Caco-2 (cell line): ENCODE measurements at regions not wholly inside any gene's neighbourhood (a gene's known extent, or its start where the extent isn't known, plus 50 kb on each side); places are given as distances from the start of the nearest gene placed in this dataset.

Experiments used
- BruUV-seq: library from RNA; stranded (reverse); fragments of 400-500 nt; replicated peaks from 2 replicates; lab custom pipeline; 2021; lab: Mats Ljungman, UMichigan
- CTCF ChIA-PET: fragments of 300-600 bp; sonication (Branson Sonifier 250); formaldehyde crosslinking; loops from one replicate; lab custom pipeline; 2022; ENCODE audit warnings: antibody characterized with exemption; lab: Charles Lee
- POLR2A ChIA-PET: fragments of 300-600 bp; sonication (Branson Sonifier 250); formaldehyde crosslinking; loops from one replicate; lab custom pipeline; 2022; ENCODE audit warnings: antibody characterized with exemption; lab: Charles Lee
- DNase-seq, 2 experiments: peaks; one replicate each; pipeline versions ENCODE4 v3.0.0 to v3.0.0-alpha.2; 2020 to 2022
- H3K27me3 ChIP-seq: replicated peaks from 2 replicates; pipeline ENCODE4 v1.6.0; 2011; ENCODE audit warnings: low read length; ENCODE audit not compliant: control insufficient read depth, insufficient read depth
- H3K36me3 ChIP-seq: 2 replicates; pipeline ENCODE4 v1.5.1; 2011; ENCODE audit warnings: low read length; ENCODE audit not compliant: control insufficient read depth, insufficient read depth
- H3K4me1 ChIP-seq: fragments of 250-450 bp; sonication (Bioruptor Pico); 2 replicates; pipeline ENCODE4 v1.5.1; 2020; ENCODE audit warnings: mild to moderate bottlenecking
- H3K4me3 ChIP-seq: 2 replicates; pipeline ENCODE4 v1.5.1; 2011; ENCODE audit warnings: low read depth, mild to moderate bottlenecking, control low read depth, low read length
- H3K9me3 ChIP-seq: fragments of 250-450 bp; sonication (Bioruptor Pico); 2 replicates; pipeline ENCODE4 v1.5.1; 2020; ENCODE audit warnings: mild to moderate bottlenecking, moderate library complexity
- H3K27ac Mint-ChIP-seq: one replicate; pipeline ENCODE4 v1.8.0; 2022; ENCODE audit warnings: mixed read lengths; ENCODE audit not compliant: unreplicated experiment
- H3K27me3 Mint-ChIP-seq: one replicate; pipeline ENCODE4 v1.8.0; 2022; ENCODE audit warnings: mixed read lengths; ENCODE audit not compliant: insufficient read depth, unreplicated experiment
- H3K36me3 Mint-ChIP-seq: one replicate; pipeline ENCODE4 v1.8.0; 2022; ENCODE audit warnings: mild to moderate bottlenecking, mixed read lengths; ENCODE audit not compliant: insufficient read depth, unreplicated experiment
- H3K4me1 Mint-ChIP-seq: one replicate; pipeline ENCODE4 v1.8.0; 2022; ENCODE audit warnings: low read depth, mixed read lengths; ENCODE audit not compliant: unreplicated experiment
- H3K4me3 Mint-ChIP-seq: one replicate; pipeline ENCODE4 v1.8.0; 2022; ENCODE audit warnings: mild to moderate bottlenecking, moderate library complexity, mixed read lengths; ENCODE audit not compliant: unreplicated experiment
- H3K9me3 Mint-ChIP-seq: one replicate; pipeline ENCODE4 v1.8.0; 2022; ENCODE audit warnings: mixed read lengths; ENCODE audit not compliant: unreplicated experiment
- CTCF ChIP-seq, 2 experiments: fragments of 200-600 bp in 1 of 2; IDR thresholded peaks; 1 replicate in 1 of 2; 2 replicates in 1 of 2; pipeline versions ENCODE4 v1.5.1 to v1.8.0; 2011 to 2022; ENCODE audit warnings: antibody characterized with exemption in 1 of 2, control low read depth in 1 of 2, inconsistent platforms in 1 of 2, low read depth in 1 of 2, low read length in 1 of 2, mild to moderate bottlenecking in 1 of 2, moderate library complexity in 1 of 2; ENCODE audit not compliant: insufficient read depth in 1 of 2, severe bottlenecking in 1 of 2, unreplicated experiment in 1 of 2
- intact Hi-C: fragments of 100-400 bp; cut with micrococcal nuclease; formaldehyde crosslinking; loops from one replicate; pipeline ENCODE4 v1.10.0; 2022; ENCODE audit not compliant: unreplicated experiment

DNA sequence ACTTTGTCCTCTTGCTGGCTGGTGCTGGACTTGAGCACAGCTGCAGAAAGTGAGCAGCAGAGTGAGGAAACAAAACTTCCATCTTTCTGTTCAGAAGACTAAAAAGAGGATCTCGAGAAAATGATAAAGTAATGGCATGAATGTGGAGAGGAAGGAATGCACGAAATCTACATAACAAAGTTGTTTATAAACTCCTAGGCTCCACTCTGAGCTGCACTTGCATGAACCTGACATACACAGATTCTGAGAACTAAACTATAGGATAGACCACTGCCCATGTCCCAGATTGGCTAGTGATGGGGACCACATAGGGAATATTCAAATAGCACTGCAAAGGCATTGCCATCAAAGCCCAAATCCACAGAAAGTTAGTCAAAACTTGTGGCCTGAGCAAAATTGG lies 121.1 kb upstream of the MON1B start:
- ChIA-PET CTCF (no interaction called here), POLR2A (no interaction called here)
- H3K9me3 ChIP-seq, result no peaks in the 10 kb centered on the region; the same call in 1 of the 2 replicates
- H3K9me3 Mint-ChIP-seq, result peaks cover 6% of the 10 kb centered on the region
- no peak for DNase-seq
- no peaks in the 10 kb centered on the region for H3K36me3 Mint-ChIP-seq
- peaks cover 3% of the 10 kb centered on the region for H3K27me3 Mint-ChIP-seq
- no peak overlapping the region for H3K27ac Mint-ChIP-seq
- H3K4me1 Mint-ChIP-seq, result no peaks in the 10 kb centered on the region
- BruUV-seq, result no TSS peak
- H3K27me3 ChIP-seq, result no peaks in the 10 kb centered on the region
- no peak overlapping the region for H3K4me3 Mint-ChIP-seq
- H3K4me1 ChIP-seq, result no peaks in the 10 kb centered on the region
- intact Hi-C loops, result loop anchor here (10.0 kb wide), 1 partner anchor 105 kb away; no protein-coding TSS in a partner anchor
- H3K36me3 ChIP-seq, result no peaks in the 10 kb centered on the region
- TF ChIP-seq CTCF (IDR thresholded peaks at IDR 0.05; ENCODE audit: insufficient read depth in 1 of 2, low read depth in 1 of 2, low read length in 1 of 2, severe bottlenecking in 1 of 2, unreplicated experiment in 1 of 2), result no peak
- no peak overlapping the region for H3K4me3 ChIP-seq

DNA sequence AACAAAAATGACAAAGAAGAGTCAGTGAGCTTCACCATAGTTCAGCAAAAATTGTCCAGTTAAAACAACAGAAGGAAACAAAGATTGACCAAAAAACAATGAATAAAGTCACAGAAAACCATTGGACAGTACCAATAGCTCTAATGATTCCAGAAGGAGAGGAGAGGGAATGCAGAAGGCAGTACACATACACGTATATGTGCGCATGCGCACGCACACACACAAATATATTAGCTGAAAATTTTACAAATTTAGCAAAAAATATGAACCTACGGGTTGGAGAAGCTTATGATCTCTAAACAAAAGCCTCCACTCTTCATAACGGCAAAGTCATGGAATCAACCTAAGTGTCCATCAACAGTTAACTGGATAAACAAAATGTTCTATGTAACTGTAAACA lies 120.3 kb upstream of the MON1B start:
- Mint-ChIP-seq H3K27me3 (peaks cover 3% of the 10 kb centered on the region), H3K27ac (no peak overlapping the region), H3K36me3 (no peaks in the 10 kb centered on the region), H3K4me1 (no peaks in the 10 kb centered on the region), H3K4me3 (no peak overlapping the region), H3K9me3 (peaks cover 6% of the 10 kb centered on the region)
- Histone ChIP-seq H3K36me3 (no peaks in the 10 kb centered on the region), H3K9me3 (no peaks in the 10 kb centered on the region; the same call in 1 of the 2 replicates), H3K4me1 (no peaks in the 10 kb centered on the region), H3K27me3 (no peaks in the 10 kb centered on the region), H3K4me3 (no peak overlapping the region)
- intact Hi-C loops, result no loop called here
- no TSS peak for BruUV-seq
- ChIA-PET POLR2A (no interaction called here), CTCF (no interaction called here)
- no peak for TF ChIP-seq CTCF (IDR thresholded peaks at IDR 0.05; ENCODE audit: insufficient read depth in 1 of 2, low read depth in 1 of 2, low read length in 1 of 2, severe bottlenecking in 1 of 2, unreplicated experiment in 1 of 2)
- no peak for DNase-seq

GRCh38 chr16:77076839-77077238 lies 114.2 kb upstream of the MON1B start:
- no peaks in the 10 kb centered on the region; the same call in 1 of the 2 replicates for H3K9me3 ChIP-seq
- no peak for TF ChIP-seq CTCF (IDR thresholded peaks at IDR 0.05; ENCODE audit: insufficient read depth in 1 of 2, low read depth in 1 of 2, low read length in 1 of 2, severe bottlenecking in 1 of 2, unreplicated experiment in 1 of 2)
- intact Hi-C loops, result no loop called here
- no peaks in the 10 kb centered on the region for H3K4me1 ChIP-seq
- no peak overlapping the region for H3K4me3 Mint-ChIP-seq
- no peak overlapping the region for H3K27ac Mint-ChIP-seq
- H3K27me3 ChIP-seq, result no peaks in the 10 kb centered on the region
- no peaks in the 10 kb centered on the region for H3K4me1 Mint-ChIP-seq
- DNase-seq, result no peak
- H3K4me3 ChIP-seq, result no peak overlapping the region
- H3K36me3 ChIP-seq, result no peaks in the 10 kb centered on the region
- H3K27me3 Mint-ChIP-seq, result no peaks in the 10 kb centered on the region
- ChIA-PET POLR2A (no interaction called here), CTCF (no interaction called here)
- peaks cover 6% of the 10 kb centered on the region for H3K9me3 Mint-ChIP-seq
- H3K36me3 Mint-ChIP-seq, result no peaks in the 10 kb centered on the region
- no TSS peak for BruUV-seq
